ENCODE measurements at regions not wholly inside any gene's neighbourhood (a gene's known extent, or its start where the extent isn't known, plus 50 kb on each side); places are given as distances from the start of the nearest gene placed in this dataset.

DNA sequence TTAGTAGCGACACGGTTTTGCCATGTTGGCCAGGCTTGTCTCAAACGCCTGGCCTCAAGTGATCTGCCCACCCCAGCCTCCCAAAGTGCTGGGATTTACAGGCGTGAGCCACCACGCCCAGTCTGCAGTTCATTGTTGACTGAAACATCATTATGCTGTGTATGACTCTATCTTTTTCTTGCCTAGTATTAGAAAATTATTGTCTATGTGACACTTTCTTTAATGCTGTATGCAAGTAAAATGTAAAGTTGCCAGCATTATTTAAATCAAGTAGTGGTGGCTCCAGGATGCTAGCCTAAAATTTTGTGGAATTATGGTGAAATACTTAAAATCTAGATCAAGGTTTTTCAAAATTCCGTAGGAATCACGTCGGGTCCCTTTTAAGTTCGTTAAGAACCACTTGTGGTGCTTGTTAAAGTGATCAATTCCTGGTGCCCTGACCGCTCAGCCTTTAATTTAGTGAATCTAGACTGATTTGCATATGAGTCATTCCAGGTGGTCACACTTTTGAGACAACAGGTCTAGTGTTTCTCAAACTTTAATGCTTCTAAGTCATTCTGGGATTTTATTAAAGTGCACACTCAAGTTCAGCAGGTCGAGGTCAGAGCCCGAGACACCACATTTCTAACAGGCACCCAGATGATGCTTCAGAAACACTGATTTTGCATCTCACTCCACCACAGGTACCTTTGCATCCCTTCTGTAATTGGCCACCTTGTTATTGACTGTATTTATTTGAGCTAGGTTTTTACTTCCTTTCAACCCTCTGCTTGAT lies 132.6 kb upstream of the MTHFD1L start (continued):
- TF ChIP-seq MTA2 (IDR thresholded peaks at IDR 0.05; ENCODE audit: low read depth) (peak; percentile 66), HDGF (IDR thresholded peaks at IDR 0.05) (no peak), ATF7 (IDR thresholded peaks at IDR 0.05; ENCODE audit: low read depth) (peak; percentile 17; the same call in 1 of the 2 replicates), IRF4 (IDR thresholded peaks at IDR 0.05; ENCODE audit: low read depth, low read length) (0 out of 2 replicates have a peak, but pooled peaks have one; percentile 13), JUNB (IDR thresholded peaks at IDR 0.05) (peak; percentile 61), IKZF1 (conservative IDR thresholded peaks at IDR 0.05) (peak; percentile 41; the same call in 1 of the 2 replicates)

DNA sequence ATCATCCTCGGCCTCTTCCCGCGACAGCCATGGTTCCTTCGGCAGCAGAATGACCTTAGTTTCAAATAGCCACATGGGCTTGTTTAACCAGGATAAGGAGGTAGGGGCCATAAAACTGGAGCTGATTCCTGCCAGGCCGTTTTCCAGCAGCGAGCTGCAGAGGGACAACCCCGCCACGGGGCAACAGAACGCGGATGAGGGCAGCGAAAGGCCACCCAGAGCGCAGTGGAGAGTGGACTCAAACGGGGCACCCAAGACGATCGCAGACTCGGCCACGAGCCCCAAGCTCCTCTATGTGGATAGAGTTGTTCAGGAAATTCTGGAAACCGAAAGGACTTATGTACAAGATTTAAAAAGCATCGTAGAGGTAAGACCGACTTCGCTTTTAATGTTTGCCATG lies 131.8 kb upstream of the MTHFD1L start:
- WGBS (ENCODE audit: insufficient coverage, insufficient replicate concordance, low lambda C conversion rate, missing lambda C conversion rate), result 93% methylated on average over 21 of the region's 21 CpGs

More for the DNA sequence above, 131.8 kb upstream of the MTHFD1L start:
- peaks cover 5% of the 10 kb centered on the region; the same call in 1 of the 2 replicates for H3K4me1 ChIP-seq (ENCODE audit: control insufficient read depth, insufficient read depth, low read length)
- no TSS peak for BruUV-seq (replicated peaks)
- POLR2A ChIA-PET, result interaction anchor here (1.0 kb wide), 1 partner anchor 48 kb away, joined by 3 read pairs; no protein-coding TSS in a partner anchor
- H3K9me3 ChIP-seq (replicated peaks; ENCODE audit: control insufficient read depth, insufficient read depth, low read length), result no peaks in the 10 kb centered on the region
- DNase-seq (ENCODE audit: low read depth, low spot score) (no peak), FAIRE-seq (no peak), ATAC-seq (no peak)
- no peaks in the 10 kb centered on the region for H3K27me3 ChIP-seq (replicated peaks in 1 of 2; ENCODE audit: control insufficient read depth in 2 of 2, insufficient read depth in 2 of 2, low read length in 1 of 2)
- no peak overlapping the region for H3K4me2 ChIP-seq (ENCODE audit: control insufficient read depth, insufficient read depth)
- H3K4me3 ChIP-seq, result no peak overlapping the region
- intact Hi-C loops (cut with micrococcal nuclease; ENCODE audit: unreplicated experiment), result loop anchor here (1.0 kb wide), 1 partner anchor 10 kb away; no protein-coding TSS in a partner anchor
- RAD21 ChIA-PET (ENCODE audit: unreplicated experiment), result no interaction called here
- no peaks in the 10 kb centered on the region for H3K79me2 ChIP-seq (ENCODE audit: control insufficient read depth, insufficient read depth, low read length)
- no peak overlapping the region for H2AFZ ChIP-seq (ENCODE audit: control insufficient read depth, low read depth, low read length)
- SMC1A ChIA-PET (ENCODE audit: uncharacterized antibody, unreplicated experiment), result interaction anchor here (0.8 to 1.9 kb wide), 4 partner anchors 11 to 24 kb away, joined by 3 to 7 read pairs (median 4); no protein-coding TSS in a partner anchor
- H3K27ac ChIP-seq (ENCODE audit: control insufficient read depth, insufficient read depth), result no peak overlapping the region
- CTCF ChIA-PET, result interaction anchor here (0.6 to 1.3 kb wide), 3 partner anchors 9 to 84 kb away, joined by 3 to 5 read pairs (median 3); no protein-coding TSS in a partner anchor
- in situ Hi-C loops (cut with MboI), result no loop called here
- TF ChIP-seq EP300 (IDR thresholded peaks at IDR 0.05; ENCODE audit: borderline replicate concordance in 1 of 2, control insufficient read depth in 1 of 2, low read depth in 2 of 2, low read length in 2 of 2) (0 out of 4 replicates have a peak, but pooled peaks of 1 of the 2 experiments have one; percentile 1), IKZF1 (conservative IDR thresholded peaks at IDR 0.05) (no peak)
- H3K9ac ChIP-seq (ENCODE audit: control insufficient read depth, insufficient read depth, low read length), result no peak overlapping the region
- no peaks in the 10 kb centered on the region for H4K20me1 ChIP-seq (ENCODE audit: control insufficient read depth, insufficient read depth)
- peaks cover 0 to 2% of the 10 kb centered on the region in 2 experiments; a peak in 1 of 4 replicates for H3K36me3 ChIP-seq (ENCODE audit: control insufficient read depth in 2 of 2, insufficient read depth in 2 of 2, low read length in 1 of 2)

Measured in GM12878 (cell line).